Mammary epithelial cell (primary cell): ENCODE measurements at regions not wholly inside any gene's neighbourhood (a gene's known extent, or its start where the extent isn't known, plus 50 kb on each side); places are given as distances from the start of the nearest gene placed in this dataset.

ENCODE experiments used
- CTCF ChIP-seq, 2 donors: IDR thresholded peaks in 1 of 2; conservative IDR thresholded peaks in 1 of 2; 2 replicates each; pipeline ENCODE4 v1.5.1; 2011 to 2012; ENCODE audit warnings: inconsistent platforms in 2 of 2, low read length in 2 of 2, mild to moderate bottlenecking in 2 of 2, control low read depth in 1 of 2, low read depth in 1 of 2; ENCODE audit not compliant: insufficient read depth in 1 of 2; ENCODE audit errors: extremely low read depth in 1 of 2
- EZH2 ChIP-seq: IDR thresholded peaks from 2 replicates; pipeline ENCODE4 v1.6.1; 2012; ENCODE audit warnings: low read length, inconsistent platforms, borderline replicate concordance

DNA sequence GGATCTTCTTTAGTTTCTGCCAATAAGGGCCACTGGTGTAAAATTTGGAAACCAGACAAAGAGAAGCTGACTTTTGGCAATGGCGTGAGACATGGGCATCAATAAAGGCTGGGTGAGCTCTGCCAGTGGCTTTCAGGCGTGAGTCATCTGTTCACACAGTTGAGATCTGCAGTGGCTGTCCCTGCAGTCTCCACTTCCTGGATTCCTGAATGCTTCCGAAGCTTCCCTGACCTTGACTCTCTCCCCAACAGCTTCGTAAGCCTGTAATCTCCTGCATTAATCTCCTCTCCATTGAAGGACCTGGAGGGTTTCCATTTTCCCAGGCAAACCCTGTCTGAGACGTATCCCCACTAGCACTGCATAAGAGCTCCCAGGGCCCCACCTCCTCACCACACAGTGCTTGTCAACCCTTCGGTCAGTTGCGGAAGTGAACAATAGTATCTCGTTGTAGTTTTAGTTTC, 574.7 kb downstream of the TBC1D22A start:
- no peak for TF ChIP-seq EZH2
- TF ChIP-seq CTCF (conservative IDR thresholded peaks at IDR 0.05 in 1 of 2, IDR thresholded peaks at IDR 0.05 in 1 of 2; ENCODE audit: extremely low read depth in 1 of 2, insufficient read depth in 1 of 2, low read depth in 1 of 2, low read length in 2 of 2), result no peak
